ENCODE measurements at regions not wholly inside any gene's neighbourhood (a gene's known extent, or its start where the extent isn't known, plus 50 kb on each side); places are given as distances from the start of the nearest gene placed in this dataset.

GRCh38 chr3:106082616-106083015 lies 213.8 kb upstream of the CBLB start:
- TF ChIP-seq GABPA (IDR thresholded peaks at IDR 0.05; ENCODE audit: low read depth), result no peak
- no peak for TF ChIP-seq CTCF (IDR thresholded peaks at IDR 0.05; ENCODE audit: insufficient read depth, low read length)
- TF ChIP-seq POLR2AphosphoS5 (IDR thresholded peaks at IDR 0.05; ENCODE audit: low read depth), result no peak
- TF ChIP-seq REST (IDR thresholded peaks at IDR 0.05; ENCODE audit: insufficient replicate concordance, low read depth), result no peak
- no peak for TF ChIP-seq SPI1 (IDR thresholded peaks at IDR 0.05; ENCODE audit: borderline replicate concordance, low read depth)

All from HL-60 (cell line).